Parathyroid adenoma (tissue), 2 donors: ENCODE measurements at regions not wholly inside any gene's neighbourhood (a gene's known extent, or its start where the extent isn't known, plus 50 kb on each side); places are given as distances from the start of the nearest gene placed in this dataset.

Experiments used
- H2AFZ ChIP-seq: fragments of 300-600 bp; sonication (generic); one replicate; pipeline ENCODE4 v1.7.0; 2017; ENCODE audit warnings: antibody characterized with exemption, mild to moderate bottlenecking
- H3K27ac ChIP-seq: fragments of 300-600 bp; sonication (generic); one replicate; pipeline ENCODE4 v1.7.0; 2017
- H3K27me3 ChIP-seq: fragments of 300-600 bp; sonication (generic); one replicate; pipeline ENCODE4 v1.7.0; 2017; ENCODE audit warnings: low read length; ENCODE audit not compliant: control insufficient read depth, insufficient read depth
- H3K36me3 ChIP-seq: fragments of 300-600 bp; sonication (generic); one replicate; pipeline ENCODE4 v1.7.0; 2017; ENCODE audit warnings: low read length; ENCODE audit not compliant: control insufficient read depth, insufficient read depth
- H3K4me1 ChIP-seq: fragments of 300-600 bp; sonication (generic); one replicate; pipeline ENCODE4 v1.7.0; 2017; ENCODE audit warnings: control low read depth
- H3K4me2 ChIP-seq: fragments of 300-600 bp; sonication (generic); one replicate; pipeline ENCODE4 v1.7.0; 2017; ENCODE audit warnings: low read length
- H3K4me3 ChIP-seq: fragments of 300-600 bp; sonication (generic); one replicate; pipeline ENCODE4 v1.7.0; 2017; ENCODE audit warnings: low read depth, low read length
- H3K79me2 ChIP-seq: fragments of 300-600 bp; sonication (generic); one replicate; pipeline ENCODE4 v1.7.0; 2017; ENCODE audit warnings: control low read depth
- H3K9ac ChIP-seq: fragments of 300-600 bp; sonication (generic); one replicate; pipeline ENCODE4 v1.7.0; 2017; ENCODE audit warnings: mild to moderate bottlenecking
- H3K9me3 ChIP-seq: fragments of 300-600 bp; sonication (generic); one replicate; pipeline ENCODE4 v1.7.0; 2017; ENCODE audit warnings: low read length; ENCODE audit not compliant: control insufficient read depth
- CTCF ChIP-seq: fragments of 300-600 bp; sonication (generic); IDR thresholded peaks from one replicate; pipeline ENCODE4 v1.7.0; 2017; ENCODE audit warnings: antibody characterized with exemption, mild to moderate bottlenecking
- donor health status: primary hyperparathyroidism.

DNA sequence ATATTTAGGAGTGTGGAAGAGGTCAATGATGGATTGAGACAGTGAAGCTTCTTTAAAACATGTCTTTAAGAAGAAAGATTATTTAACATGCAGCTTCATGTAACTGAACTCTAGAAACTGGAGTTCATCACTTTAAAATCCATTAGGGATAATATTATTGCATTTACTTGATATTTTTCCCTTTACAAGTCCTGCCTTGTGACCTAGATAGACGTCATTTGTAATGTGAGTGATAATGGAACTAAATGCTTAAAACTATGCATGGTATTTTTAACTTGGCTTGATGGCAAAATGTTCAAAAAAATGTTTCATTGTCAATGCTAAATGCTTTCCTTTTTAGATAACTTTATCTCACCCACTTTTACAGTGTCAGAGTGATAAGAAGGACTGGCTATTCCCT, 723.7 kb downstream of the RWDD3 start:
- Histone ChIP-seq H3K4me1 (no peaks in the 10 kb centered on the region), H2AFZ (no peak overlapping the region), H3K27me3 (no peaks in the 10 kb centered on the region), H3K79me2 (no peaks in the 10 kb centered on the region), H3K4me2 (no peak overlapping the region), H3K9ac (no peak overlapping the region), H3K4me3 (no peak overlapping the region), H3K36me3 (no peaks in the 10 kb centered on the region), H3K9me3 (no peaks in the 10 kb centered on the region), H3K27ac (no peak overlapping the region)
- TF ChIP-seq CTCF, result no peak

DNA sequence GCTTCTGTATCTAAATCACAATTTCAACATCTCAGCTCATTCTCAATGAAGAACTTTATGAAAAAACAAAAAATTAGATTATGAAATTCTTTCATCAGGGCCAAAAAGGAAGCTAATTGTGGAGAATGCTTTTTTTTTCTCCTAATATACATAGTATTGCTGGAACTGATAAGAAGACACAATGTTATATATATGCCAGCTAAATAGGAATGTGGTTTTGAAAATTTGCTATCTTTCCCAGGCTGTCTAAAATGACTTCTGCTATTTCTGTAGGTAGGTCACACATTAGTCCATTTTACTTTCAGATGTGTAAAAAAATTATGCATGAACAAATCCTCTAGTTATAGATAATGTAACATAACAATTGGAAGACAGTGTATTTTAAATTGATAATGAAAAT, 732.9 kb downstream of the RWDD3 start:
- TF ChIP-seq CTCF, result no peak

GRCh38 chr1:95974586-95974985, 740.6 kb downstream of the RWDD3 start:
- H3K4me2 ChIP-seq, result no peak overlapping the region
- TF ChIP-seq CTCF, result no peak
- H3K4me3 ChIP-seq, result no peak overlapping the region
- no peaks in the 10 kb centered on the region for H3K36me3 ChIP-seq
- H3K27me3 ChIP-seq, result no peaks in the 10 kb centered on the region
- H2AFZ ChIP-seq, result no peak overlapping the region
- H3K27ac ChIP-seq, result no peak overlapping the region
- no peaks in the 10 kb centered on the region for H3K9me3 ChIP-seq
- H3K79me2 ChIP-seq, result no peaks in the 10 kb centered on the region
- H3K4me1 ChIP-seq, result no peaks in the 10 kb centered on the region
- H3K9ac ChIP-seq, result no peak overlapping the region

More for the DNA sequence above, 732.9 kb downstream of the RWDD3 start:
- Histone ChIP-seq H3K36me3 (no peaks in the 10 kb centered on the region), H3K4me2 (no peak overlapping the region), H3K79me2 (no peaks in the 10 kb centered on the region), H3K4me1 (no peaks in the 10 kb centered on the region), H3K4me3 (no peak overlapping the region), H3K9me3 (no peaks in the 10 kb centered on the region), H2AFZ (no peak overlapping the region), H3K9ac (no peak overlapping the region), H3K27me3 (no peaks in the 10 kb centered on the region), H3K27ac (no peak overlapping the region)

GRCh38 chr1:95982711-95983110, 738.9 kb upstream of the PTBP2 start:
- Histone ChIP-seq H3K4me3 (no peak overlapping the region), H3K9me3 (no peaks in the 10 kb centered on the region), H2AFZ (no peak overlapping the region), H3K4me1 (no peaks in the 10 kb centered on the region), H3K9ac (no peak overlapping the region), H3K4me2 (no peak overlapping the region), H3K27me3 (no peaks in the 10 kb centered on the region), H3K36me3 (no peaks in the 10 kb centered on the region), H3K27ac (no peak overlapping the region), H3K79me2 (no peaks in the 10 kb centered on the region)
- no peak for TF ChIP-seq CTCF

GRCh38 chr1:95983831-95984230, 737.8 kb upstream of the PTBP2 start:
- Histone ChIP-seq H3K9me3 (no peaks in the 10 kb centered on the region), H3K4me2 (no peak overlapping the region), H3K27ac (no peak overlapping the region), H2AFZ (no peak overlapping the region), H3K9ac (no peak overlapping the region), H3K36me3 (no peaks in the 10 kb centered on the region), H3K4me3 (no peak overlapping the region), H3K4me1 (no peaks in the 10 kb centered on the region), H3K27me3 (no peaks in the 10 kb centered on the region), H3K79me2 (no peaks in the 10 kb centered on the region)
- no peak for TF ChIP-seq CTCF
